T-helper 17 cell (primary cell): ENCODE measurements at regions not wholly inside any gene's neighbourhood (a gene's known extent, or its start where the extent isn't known, plus 50 kb on each side); places are given as distances from the start of the nearest gene placed in this dataset.

ENCODE experiments used
- ATAC-seq: fragments of 150-1000 bp; cut with Tn5 transposase; 2 replicates; pipeline ENCODE4 v1.10.0; 2021; ENCODE audit warnings: mild to moderate bottlenecking, moderate library complexity
- DNase-seq, 3 donors: peaks; one replicate each; pipeline versions ENCODE4 v3.0.0 to v3.0.0-alpha.2; 2020 to 2021
- H3K9me3 ChIP-seq: one replicate; pipeline ENCODE4 v1.7.0; 2013; ENCODE audit warnings: low read length, mild to moderate bottlenecking; ENCODE audit not compliant: control insufficient read depth, poor library complexity, severe bottlenecking
- H3K27ac Mint-ChIP-seq: one replicate; pipeline ENCODE4 v1.8.0; 2022; ENCODE audit warnings: mild to moderate bottlenecking, moderate library complexity, mixed read lengths
- H3K27me3 Mint-ChIP-seq: one replicate; pipeline ENCODE4 v1.8.0; 2022; ENCODE audit warnings: mixed read lengths
- H3K36me3 Mint-ChIP-seq: one replicate; pipeline ENCODE4 v1.8.0; 2022; ENCODE audit warnings: low read depth, mixed read lengths
- H3K4me1 Mint-ChIP-seq: one replicate; pipeline ENCODE4 v1.8.0; 2022; ENCODE audit warnings: mild to moderate bottlenecking, mixed read lengths
- H3K4me3 Mint-ChIP-seq: one replicate; pipeline ENCODE4 v1.8.0; 2022; ENCODE audit warnings: mild to moderate bottlenecking, moderate library complexity, mixed read lengths

GRCh38 chr2:144317071-144317738 lies 202.7 kb downstream of the ZEB2 start:
- H3K4me1 Mint-ChIP-seq: peaks cover 10% of the 10 kb centered on the region
- no peak overlapping the region for H3K27ac Mint-ChIP-seq
- no peaks in the 10 kb centered on the region for H3K27me3 Mint-ChIP-seq
- no peak for DNase-seq
- no peak for ATAC-seq
- H3K9me3 ChIP-seq: no peaks in the 10 kb centered on the region
- H3K4me3 Mint-ChIP-seq: no peak overlapping the region
- no peaks in the 10 kb centered on the region for H3K36me3 Mint-ChIP-seq

DNA sequence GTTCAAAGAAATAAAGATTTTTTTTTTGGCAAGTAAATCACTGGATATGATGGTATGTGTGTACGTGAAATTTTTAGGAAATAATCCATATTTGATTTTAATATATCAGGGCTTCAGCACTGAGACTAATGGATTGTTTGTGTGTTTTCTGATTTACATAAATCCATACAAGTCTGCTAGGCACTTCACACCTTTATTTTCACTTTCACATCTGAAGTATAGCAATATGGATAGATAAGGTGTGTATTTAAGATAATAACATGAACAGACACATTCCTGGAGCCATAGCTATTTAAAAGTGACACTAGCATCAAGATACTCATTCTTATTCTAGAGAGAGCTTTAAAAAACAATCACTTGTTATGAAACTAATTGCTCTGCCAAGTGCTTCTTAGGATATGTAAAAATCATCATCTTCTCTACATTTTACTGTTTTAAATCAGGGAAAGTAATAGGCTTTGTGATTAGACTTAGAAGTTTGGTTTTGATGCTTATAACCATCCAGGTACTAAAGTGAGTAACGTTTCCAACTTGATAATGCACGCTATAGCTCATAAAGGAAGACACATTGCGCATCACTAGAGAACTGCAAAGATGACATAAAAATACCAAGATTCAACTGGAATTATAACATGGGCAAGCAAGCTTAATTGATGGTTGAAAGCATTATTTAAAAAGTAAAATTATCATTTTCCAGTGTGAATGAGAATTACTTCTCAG lies 208.9 kb downstream of the ZEB2 start:
- no peaks in the 10 kb centered on the region for H3K9me3 ChIP-seq
- Mint-ChIP-seq H3K27ac (no peak overlapping the region), H3K4me1 (peaks cover 9% of the 10 kb centered on the region), H3K27me3 (no peaks in the 10 kb centered on the region), H3K36me3 (no peaks in the 10 kb centered on the region), H3K4me3 (no peak overlapping the region)
- no peak for DNase-seq
- no peak for ATAC-seq

- Mint-ChIP-seq H3K27ac (no peak overlapping the region), H3K4me1 (peaks cover 9% of the 10 kb centered on the region), H3K27me3 (no peaks in the 10 kb centered on the region), H3K36me3 (no peaks in the 10 kb centered on the region), H3K4me3 (no peak overlapping the region)
- H3K9me3 ChIP-seq: no peaks in the 10 kb centered on the region
- DNase-seq (no peak), ATAC-seq (no peak)
These were observed 209.4 kb downstream of the ZEB2 start for GRCh38 chr2:144310484-144310883.

DNA sequence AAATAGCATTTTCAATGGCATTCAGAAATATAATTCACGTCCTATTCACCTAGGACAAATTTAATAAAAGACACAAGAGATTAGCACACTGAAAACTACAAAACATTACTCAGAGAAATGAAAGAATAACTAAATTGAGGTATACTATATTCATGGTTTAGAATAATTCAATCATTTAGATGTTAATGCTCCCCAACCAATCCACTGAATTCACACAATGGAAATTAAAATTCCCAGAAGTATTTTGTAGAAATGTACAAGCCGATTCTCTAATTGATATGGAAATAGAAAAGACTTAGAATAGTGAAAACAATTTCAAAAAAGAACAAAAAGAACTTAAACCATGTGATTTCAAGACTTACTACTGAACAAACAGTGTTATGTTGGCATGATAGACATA lies 212.2 kb downstream of the ZEB2 start:
- Mint-ChIP-seq H3K36me3 (no peaks in the 10 kb centered on the region), H3K27me3 (no peaks in the 10 kb centered on the region), H3K27ac (no peak overlapping the region), H3K4me1 (peaks cover 12% of the 10 kb centered on the region), H3K4me3 (no peak overlapping the region)
- no peak for ATAC-seq
- DNase-seq: no peak
- no peaks in the 10 kb centered on the region for H3K9me3 ChIP-seq

DNA sequence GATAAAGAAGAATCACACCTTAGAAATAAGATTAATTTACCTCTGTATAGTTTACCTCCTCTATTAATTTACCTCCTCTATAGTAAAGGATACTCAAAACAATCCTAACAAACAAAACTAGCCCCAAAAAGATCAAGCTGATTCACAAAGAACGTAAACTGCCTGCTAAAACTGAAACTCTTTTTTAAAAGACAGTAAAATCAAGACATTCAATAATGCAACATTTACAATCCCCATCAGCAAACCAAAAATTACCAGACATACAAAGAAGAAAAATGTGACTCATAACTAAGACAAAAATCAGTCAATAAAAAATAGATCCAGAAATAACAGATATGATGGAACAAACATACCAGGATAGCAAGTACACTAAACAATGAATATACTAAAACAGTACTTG lies 215.7 kb downstream of the ZEB2 start:
- DNase-seq (no peak), ATAC-seq (no peak)
- H3K27me3 Mint-ChIP-seq: no peaks in the 10 kb centered on the region
- H3K4me3 Mint-ChIP-seq: no peak overlapping the region
- no peaks in the 10 kb centered on the region for H3K9me3 ChIP-seq
- H3K4me1 Mint-ChIP-seq: peaks cover 3% of the 10 kb centered on the region
- no peak overlapping the region for H3K27ac Mint-ChIP-seq
- no peaks in the 10 kb centered on the region for H3K36me3 Mint-ChIP-seq

DNA sequence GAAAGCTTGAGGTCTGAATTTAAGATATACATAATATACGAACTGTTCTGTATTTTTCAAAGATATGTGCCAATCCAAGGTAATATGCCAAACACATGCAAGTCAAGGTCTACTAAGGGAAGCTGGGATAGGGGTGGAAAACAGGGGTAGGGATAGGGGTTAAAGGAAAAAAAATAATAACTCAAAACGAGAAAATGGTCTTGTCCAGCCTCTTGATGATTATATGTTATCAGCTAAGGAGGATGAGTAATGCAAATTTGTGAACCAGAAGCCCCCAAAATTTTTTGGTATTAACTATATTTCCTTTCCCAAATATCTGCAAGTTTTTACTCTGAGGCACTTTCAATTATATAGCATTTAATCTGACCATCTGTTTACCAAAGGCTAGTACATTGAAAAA lies 219.3 kb downstream of the ZEB2 start:
- DNase-seq: no peak
- ATAC-seq: no peak
- no peak overlapping the region for H3K4me3 Mint-ChIP-seq
- no peak overlapping the region for H3K27ac Mint-ChIP-seq
- H3K4me1 Mint-ChIP-seq: peaks cover 3% of the 10 kb centered on the region
- peaks cover 2% of the 10 kb centered on the region for H3K36me3 Mint-ChIP-seq
- no peaks in the 10 kb centered on the region for H3K9me3 ChIP-seq
- H3K27me3 Mint-ChIP-seq: no peaks in the 10 kb centered on the region

GRCh38 chr2:144290276-144290675 lies 229.6 kb downstream of the ZEB2 start:
- ATAC-seq (no peak), DNase-seq (no peak)
- H3K27ac Mint-ChIP-seq: no peak overlapping the region
- H3K4me3 Mint-ChIP-seq: no peak overlapping the region
- no peaks in the 10 kb centered on the region for H3K27me3 Mint-ChIP-seq
- H3K36me3 Mint-ChIP-seq: no peaks in the 10 kb centered on the region
- H3K4me1 Mint-ChIP-seq: peaks cover 3% of the 10 kb centered on the region
- H3K9me3 ChIP-seq: no peaks in the 10 kb centered on the region

DNA sequence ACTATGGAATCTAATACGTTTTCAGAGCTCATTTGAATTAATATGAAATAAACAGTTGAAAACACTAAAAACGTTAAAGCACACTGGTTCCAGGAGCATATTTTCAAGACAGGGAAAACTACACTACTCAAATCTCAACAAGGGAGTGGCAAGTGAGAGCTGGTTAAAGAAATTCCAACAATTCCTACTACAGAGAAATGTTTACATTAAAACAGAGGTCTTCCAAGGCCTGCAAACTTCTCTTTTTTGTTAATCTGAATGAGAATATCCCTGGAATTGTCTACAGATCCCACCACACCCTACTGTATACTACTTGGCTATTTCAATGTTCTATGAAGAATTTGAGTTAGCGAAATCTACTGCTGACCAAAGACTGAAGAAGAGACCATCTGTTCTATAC lies 231.5 kb downstream of the ZEB2 start:
- DNase-seq (no peak), ATAC-seq (no peak)
- Mint-ChIP-seq H3K4me1 (peaks cover 3% of the 10 kb centered on the region), H3K4me3 (no peak overlapping the region), H3K27ac (no peak overlapping the region), H3K36me3 (no peaks in the 10 kb centered on the region), H3K27me3 (no peaks in the 10 kb centered on the region)
- H3K9me3 ChIP-seq: no peaks in the 10 kb centered on the region

- no peak for ATAC-seq
- no peak for DNase-seq
- H3K27me3 Mint-ChIP-seq: no peaks in the 10 kb centered on the region
- H3K36me3 Mint-ChIP-seq: no peaks in the 10 kb centered on the region
- peaks cover 6% of the 10 kb centered on the region for H3K4me1 Mint-ChIP-seq
- no peaks in the 10 kb centered on the region for H3K9me3 ChIP-seq
- peak overlapping the region; percentile 27 for H3K27ac Mint-ChIP-seq
- H3K4me3 Mint-ChIP-seq: no peak overlapping the region
These were observed 234.6 kb downstream of the ZEB2 start for GRCh38 chr2:144285324-144285723.

DNA sequence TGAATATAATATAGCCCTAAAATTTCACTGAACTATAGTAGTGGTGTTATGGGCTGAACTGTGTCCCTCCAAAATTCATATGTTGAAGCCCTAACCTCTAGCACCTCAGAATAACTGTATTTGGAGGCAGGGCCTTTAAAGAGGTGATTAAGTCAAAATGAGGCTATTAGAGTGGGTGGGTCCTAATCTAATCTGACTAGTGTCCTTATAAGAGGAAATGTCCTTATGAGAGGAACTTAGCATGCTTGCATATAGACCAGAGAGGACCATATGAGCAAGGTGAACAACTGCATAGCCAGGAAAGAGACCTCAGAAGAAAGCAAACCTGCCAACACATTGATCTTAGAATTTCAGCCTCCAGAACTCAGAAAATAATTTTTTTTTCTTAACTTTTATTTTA lies 238.4 kb downstream of the ZEB2 start:
- H3K27ac Mint-ChIP-seq: no peak overlapping the region
- no peak overlapping the region for H3K4me3 Mint-ChIP-seq
- H3K4me1 Mint-ChIP-seq: peaks cover 12% of the 10 kb centered on the region
- H3K27me3 Mint-ChIP-seq: no peaks in the 10 kb centered on the region
- no peaks in the 10 kb centered on the region for H3K36me3 Mint-ChIP-seq
- DNase-seq: no peak
- no peaks in the 10 kb centered on the region for H3K9me3 ChIP-seq
- ATAC-seq: no peak

DNA sequence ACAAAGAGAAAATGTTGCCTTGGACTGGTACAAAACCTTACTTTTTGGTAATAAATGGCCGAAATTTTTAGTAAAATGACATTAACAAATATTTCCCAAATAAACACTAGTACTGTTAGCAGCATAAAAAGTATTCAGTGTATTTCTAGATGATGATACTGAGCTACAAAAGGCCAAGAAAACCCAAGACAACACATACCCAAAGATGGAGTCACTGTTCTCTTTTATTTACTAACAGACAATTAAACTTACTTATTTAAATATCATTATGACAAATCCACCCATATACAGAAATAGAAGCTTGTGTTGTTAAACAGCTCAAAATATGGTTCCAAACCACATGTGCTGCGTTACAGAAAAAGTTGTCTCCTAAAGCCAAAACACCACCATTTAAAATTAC lies 239.9 kb downstream of the ZEB2 start:
- Mint-ChIP-seq H3K4me1 (peaks cover 10% of the 10 kb centered on the region), H3K36me3 (no peaks in the 10 kb centered on the region), H3K27me3 (no peaks in the 10 kb centered on the region), H3K4me3 (no peak overlapping the region), H3K27ac (no peak overlapping the region)
- DNase-seq (no peak), ATAC-seq (no peak)
- no peaks in the 10 kb centered on the region for H3K9me3 ChIP-seq

DNA sequence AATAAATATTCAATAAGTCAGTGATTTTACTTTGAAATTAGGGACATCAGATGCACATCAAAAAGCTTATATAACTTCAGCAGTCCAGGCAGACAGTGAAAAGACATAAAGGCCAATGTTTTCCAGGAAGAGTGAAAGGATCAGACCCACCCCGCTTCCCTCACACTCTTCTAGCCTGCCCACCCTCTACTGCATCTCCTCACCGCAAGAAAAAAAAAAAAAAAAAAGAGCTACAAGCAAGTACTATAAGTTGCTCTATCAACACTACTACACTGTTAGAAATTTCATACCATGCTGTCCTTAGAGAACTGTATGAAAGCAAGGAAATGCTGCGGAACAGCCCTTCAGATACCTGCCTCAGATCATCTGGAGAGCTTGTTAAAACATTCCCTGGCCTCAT lies 240.8 kb downstream of the ZEB2 start:
- no peak for ATAC-seq
- Mint-ChIP-seq H3K27ac (no peak overlapping the region), H3K27me3 (no peaks in the 10 kb centered on the region), H3K36me3 (no peaks in the 10 kb centered on the region), H3K4me3 (no peak overlapping the region), H3K4me1 (peaks cover 10% of the 10 kb centered on the region)
- DNase-seq: no peak
- no peaks in the 10 kb centered on the region for H3K9me3 ChIP-seq

- peaks cover 8% of the 10 kb centered on the region for H3K4me1 Mint-ChIP-seq
- H3K27ac Mint-ChIP-seq: no peak overlapping the region
- ATAC-seq (no peak), DNase-seq (no peak)
- no peaks in the 10 kb centered on the region for H3K27me3 Mint-ChIP-seq
- H3K9me3 ChIP-seq: no peaks in the 10 kb centered on the region
- no peaks in the 10 kb centered on the region for H3K36me3 Mint-ChIP-seq
- no peak overlapping the region for H3K4me3 Mint-ChIP-seq
These were observed 242.1 kb downstream of the ZEB2 start for GRCh38 chr2:144277622-144278354.
